ENCODE measurements at regions not wholly inside any gene's neighbourhood (a gene's known extent, or its start where the extent isn't known, plus 50 kb on each side); places are given as distances from the start of the nearest gene placed in this dataset.

DNA sequence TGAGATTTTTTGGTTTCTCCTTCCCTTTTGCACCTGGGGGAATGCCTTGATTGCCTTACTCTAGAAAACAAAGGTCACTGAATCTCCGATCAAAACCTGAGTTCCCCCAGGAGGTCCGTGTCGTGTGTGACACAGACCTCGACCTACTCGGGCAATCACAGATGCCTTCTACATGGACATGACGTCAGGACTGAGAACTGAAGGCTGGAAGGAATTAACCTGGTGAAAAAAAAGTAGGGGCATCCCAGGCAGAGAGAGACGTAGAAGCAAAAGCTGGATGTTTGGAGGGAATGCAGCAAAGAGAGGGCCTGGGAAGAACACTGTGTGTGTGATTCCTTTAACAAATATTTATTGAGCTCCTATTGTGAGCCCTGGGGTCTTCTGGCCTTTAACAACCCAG lies 178.0 kb downstream of the PRDM2 start:
- no peak for DNase-seq

DNA sequence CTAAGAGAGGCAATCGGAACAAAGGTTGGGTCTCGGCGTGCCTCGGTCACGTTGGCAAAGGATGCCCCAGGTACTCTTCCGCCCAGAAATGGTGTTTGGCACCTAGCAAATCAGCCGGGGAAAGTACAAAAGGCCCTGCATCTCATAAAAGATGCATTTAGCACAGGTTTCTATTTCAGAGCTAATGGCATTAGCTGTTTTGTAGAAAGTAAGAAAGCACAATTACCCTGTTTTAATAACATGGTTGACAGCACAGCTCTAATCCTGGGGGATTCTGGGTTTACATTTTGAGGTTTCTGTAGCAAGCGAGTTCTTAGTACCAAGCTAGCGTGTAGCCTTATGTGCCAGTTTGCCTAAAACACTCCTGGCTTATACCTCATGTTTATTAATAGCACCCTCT lies 178.5 kb downstream of the PRDM2 start:
- no peak for DNase-seq

DNA sequence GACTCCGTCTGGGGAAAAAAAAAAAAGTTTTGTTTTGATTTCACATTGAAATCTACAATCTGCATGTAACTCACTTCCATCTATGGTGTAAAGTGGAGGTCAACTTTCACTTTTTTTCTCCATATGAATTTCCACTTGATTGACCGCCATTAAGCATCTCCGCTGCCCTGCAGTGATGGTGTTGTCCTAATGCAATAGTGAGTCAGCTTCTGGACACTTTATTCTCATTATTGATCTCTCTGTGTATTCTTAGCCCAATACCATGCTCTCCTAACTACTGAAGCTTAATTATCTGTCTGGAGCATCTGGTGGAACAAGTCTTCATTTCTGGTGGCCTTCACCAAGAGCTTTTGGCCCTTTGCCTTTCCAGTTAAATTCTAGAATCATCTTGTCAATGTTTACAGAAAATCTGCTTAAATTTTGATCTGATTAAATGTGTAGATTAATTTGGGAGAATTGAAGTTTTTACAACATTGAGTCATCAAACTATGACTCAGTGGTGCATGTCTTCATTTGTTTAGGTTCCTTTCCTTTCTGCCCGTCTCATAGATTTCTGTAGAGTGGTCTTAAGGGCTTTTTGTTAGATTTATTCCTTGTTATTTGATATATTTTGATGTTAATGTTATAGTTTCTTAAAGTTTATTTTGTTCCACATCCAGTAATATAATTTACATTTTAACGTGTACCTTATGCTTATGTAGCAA lies 181.5 kb downstream of the PRDM2 start:
- no peak for DNase-seq

DNA sequence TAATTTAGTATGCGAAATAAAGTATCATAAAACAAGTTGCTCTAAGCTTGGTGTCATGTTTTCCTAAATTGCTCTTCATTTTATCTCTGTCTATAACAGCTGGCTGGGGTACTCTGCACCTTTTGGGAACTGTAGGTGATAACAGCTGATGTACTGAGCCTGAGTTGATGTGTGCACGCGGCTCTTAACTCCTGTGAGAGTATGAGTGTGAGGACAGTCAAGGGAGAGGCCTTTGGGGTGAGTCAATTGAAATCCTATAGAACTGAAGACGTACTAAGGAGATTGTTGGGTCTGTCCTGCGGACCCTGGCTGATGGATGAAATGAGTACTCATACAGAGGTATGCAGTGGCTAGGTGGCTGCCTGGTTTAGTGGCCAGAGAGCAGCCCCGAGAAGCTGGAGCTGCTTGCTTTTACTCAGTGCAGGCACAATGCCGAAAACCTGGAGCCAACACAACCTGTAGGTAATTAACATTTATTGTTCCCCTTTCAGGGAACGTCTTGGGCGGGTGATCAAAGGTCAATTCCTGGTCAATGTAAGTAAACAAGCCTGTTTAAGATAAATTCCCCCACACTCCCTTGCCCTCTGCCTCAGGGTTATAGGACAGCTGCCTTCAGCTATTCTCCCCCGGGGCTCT lies 188.5 kb downstream of the PRDM2 start:
- DNase-seq = no peak

DNA sequence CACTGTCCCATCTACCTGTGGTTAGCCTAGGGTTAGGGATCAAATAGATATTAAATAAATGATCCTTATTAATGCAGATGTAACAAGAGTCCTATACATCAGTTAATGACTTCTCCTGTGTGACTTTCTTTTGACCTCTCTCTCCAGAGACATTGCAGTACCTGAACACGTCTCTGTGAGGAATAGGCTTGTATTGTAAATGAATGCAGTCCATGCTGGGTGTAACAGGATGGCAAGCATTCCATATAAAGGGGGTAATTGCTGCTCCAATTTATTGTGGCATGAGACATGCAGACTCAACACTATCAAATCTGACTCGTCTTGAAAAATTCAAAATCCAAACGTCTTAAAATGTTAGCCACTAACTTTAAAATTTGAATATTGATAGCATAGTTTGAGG lies 189.5 kb downstream of the PRDM2 start:
- no peak for DNase-seq

DNA sequence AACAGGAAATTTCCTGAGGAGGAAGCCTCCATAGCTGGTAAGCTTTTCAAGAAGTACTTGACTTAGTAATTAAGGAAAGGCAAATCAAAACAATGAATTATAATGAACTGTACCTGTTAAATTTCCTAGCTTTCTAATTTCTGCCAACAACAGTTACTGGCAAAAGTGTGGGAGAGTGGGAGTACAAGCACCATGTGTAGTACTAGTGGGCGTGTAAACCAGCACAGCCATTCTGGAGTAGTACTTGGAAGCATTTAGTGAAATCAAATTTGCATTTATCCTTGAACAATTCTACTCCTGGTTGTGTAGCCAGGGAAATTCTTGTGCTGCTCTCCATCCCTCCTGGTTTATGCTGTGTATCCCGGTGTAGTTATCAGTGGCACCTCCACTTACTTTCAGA lies 190.8 kb downstream of the PRDM2 start:
- DNase-seq = no peak

DNA sequence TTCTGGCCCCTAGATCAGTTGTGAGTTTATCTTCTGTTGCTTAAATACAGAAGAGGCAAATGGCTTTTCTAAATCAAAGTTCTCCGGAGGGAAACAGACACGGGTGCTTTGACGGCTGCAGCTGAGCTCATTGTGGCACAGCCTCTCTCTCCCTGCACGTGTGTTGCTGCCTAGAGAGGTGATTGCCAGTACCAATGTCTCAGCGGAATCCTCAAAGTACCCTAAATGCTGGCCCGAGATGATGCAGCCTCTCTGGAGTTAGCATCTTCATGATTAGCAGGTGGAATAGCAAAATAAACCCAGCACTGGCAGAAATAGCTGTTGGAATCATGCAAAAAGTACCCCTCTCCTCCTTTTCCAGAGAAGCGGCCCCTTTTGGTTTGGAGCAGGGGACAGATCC lies 192.2 kb downstream of the PRDM2 start:
- DNase-seq = no peak

DNA sequence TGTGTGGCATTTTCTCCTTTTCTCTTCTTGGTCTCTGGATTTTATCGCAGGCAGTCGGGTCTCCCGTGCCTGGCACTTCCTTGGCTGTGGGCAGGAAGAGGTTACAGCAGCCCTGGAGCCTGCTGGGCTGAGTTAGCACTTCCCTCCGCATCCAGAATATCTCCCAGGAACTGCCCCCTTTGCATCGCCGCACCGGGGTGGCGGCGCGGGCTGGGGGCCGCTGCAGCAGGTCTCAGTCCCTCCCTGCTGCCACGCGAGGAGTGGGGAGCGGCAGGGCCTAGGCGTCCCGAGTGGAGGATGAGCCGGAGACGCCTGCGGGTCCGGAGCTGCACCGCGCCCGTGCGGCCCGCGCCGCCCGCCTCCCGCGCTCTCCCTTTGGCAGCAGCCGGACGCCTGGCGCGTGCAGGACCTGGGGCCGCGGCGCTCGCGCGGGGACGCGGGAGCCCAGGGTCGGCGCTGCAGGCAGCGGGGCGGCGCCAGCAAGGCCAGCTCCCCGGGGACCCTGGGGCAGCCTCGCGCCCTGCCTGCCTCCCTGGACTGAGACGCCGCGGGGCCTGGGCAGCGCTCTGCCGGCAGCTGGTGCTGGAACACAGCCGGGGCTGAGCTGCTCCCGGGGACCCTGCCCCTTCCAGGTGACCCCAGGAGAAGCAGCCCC lies 192.8 kb downstream of the PRDM2 start:
- DNase-seq = no peak

DNA sequence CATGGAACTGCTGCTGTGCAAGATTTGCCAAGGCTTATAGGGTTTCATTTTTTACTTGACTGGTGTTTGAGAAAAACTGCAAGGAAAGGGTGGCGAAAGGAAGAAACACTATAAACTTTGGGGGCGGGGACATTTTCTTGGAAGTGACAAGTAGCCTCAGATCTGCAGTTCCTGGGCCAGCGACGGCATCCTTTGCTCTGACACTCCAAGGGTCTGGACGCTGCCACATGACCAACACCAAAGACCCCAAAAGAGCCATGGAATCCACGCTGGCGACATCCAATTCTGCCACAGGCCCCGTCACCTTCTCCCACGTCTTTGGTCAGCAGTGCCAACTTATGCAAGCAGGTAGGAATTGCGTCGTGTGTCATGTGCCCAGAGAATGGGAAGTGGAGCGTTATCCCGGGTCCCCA lies 193.4 kb downstream of the PRDM2 start:
- DNase-seq = no peak

DNA sequence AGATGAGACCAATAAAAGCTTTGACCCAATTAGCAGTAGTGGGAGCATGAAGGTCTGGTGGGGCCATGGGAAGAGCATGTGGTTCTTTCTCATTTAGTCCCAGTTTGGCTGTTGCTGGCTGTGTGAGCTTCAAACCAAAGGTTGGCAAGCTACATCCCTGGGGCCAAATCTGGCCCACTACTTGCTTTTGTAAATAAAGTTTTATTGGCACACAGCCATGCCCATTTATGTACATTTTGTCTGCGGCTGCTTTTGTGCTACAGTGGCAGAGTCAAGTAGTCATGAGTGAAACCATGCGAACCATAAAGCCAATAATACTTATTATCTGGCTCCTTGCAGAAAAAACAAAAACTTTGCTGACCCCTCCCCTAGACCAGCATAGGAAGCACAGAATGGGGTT lies 196.9 kb downstream of the PRDM2 start:
- DNase-seq = no peak

DNA sequence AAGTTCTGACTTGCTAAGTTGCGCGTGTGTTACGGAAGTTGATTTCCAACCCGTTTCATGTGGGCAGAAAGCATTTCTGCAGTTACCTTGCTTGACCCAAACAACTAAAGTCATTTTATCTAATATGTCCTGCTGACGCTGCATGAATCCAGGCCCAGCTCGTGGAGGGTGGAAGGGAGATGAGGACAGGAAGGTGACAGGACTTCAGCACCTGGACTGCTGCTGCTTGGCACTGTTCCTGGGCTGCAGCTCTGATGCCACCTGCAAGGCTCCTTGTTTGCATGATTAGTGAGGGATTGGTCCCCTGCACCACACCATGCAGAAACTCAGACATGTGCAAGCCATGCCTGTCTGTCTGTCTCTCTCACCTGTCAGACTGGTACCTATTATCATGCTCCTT lies 198.4 kb downstream of the PRDM2 start:
- no peak for DNase-seq

DNA sequence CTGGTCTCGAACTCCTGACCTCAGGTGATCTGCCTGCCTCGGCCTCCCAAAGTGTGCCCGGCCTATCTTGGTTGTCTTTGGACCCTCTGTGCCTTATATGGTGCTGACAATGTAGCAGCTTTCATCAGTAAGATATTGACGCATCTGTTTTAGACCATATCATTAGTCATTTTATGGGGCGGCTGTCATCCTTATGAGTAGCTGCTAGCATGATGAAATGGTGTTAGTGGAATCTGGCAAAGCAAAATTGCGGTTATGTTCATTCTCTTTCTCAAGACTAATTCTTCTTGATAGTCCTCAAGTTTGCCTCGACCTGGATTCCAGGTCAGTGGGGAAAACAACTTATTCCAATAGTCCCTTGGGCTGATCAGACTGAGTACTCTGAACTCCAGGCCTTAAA lies 199.9 kb downstream of the PRDM2 start:
- no peak for DNase-seq

DNA sequence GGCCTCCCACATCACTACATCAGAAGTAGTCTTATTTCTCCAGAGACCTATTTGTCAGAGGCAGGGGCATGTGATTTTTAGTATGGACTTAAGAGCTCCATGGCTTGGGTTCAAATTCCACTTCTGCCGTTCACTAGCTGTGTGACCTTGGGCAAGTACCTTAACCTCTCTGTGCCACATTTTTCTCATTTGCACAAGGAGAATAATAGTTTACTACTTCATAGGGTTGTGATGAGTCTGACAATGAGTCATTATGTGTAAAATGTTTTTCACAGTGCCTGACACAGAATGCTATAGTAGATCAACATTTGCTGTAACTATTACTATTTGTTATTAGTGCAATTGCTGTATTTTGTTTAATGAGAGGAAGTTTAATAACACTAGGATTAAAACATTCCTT lies 200.6 kb downstream of the PRDM2 start:
- no peak for DNase-seq

DNA sequence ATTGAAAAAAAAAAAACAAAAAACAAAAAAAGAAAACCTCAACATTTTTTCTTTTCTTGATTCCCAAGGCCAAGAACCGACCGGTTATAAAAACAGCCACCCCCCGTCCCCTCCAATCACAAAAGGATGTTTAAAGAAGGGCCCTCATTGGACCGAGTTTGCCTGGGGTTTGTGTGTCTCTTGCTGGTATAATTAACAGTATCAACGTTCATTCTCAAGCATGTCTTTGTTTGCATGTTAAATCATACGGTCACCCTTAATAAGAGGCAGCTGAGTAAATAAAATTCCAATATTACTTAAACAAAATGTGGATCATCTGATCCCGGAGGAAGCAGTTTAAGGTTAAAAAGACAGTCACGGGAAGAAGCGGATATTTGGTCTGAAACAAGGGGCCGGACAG lies 201.1 kb downstream of the PRDM2 start:
- peak; percentile 64 for DNase-seq

DNA sequence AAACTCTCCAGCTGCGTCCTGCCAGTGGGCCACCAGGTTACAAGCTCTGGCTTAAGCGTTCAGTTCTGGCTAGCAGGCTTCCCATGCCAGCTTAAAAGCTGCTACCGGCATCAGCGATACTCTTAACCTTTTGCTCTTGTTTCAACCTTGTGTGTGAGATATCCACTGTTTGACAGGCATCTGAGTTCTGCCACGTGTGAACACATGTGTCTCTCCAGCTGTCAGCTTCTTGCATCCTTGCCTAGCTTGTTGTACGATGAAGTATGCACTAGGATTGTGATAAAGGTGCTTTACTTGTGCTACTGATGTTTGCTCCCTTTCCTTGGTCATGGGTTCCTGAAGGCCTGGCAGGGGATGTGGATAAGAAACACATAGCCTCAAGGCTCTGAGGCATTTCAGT lies 201.6 kb downstream of the PRDM2 start:
- DNase-seq = no peak

DNA sequence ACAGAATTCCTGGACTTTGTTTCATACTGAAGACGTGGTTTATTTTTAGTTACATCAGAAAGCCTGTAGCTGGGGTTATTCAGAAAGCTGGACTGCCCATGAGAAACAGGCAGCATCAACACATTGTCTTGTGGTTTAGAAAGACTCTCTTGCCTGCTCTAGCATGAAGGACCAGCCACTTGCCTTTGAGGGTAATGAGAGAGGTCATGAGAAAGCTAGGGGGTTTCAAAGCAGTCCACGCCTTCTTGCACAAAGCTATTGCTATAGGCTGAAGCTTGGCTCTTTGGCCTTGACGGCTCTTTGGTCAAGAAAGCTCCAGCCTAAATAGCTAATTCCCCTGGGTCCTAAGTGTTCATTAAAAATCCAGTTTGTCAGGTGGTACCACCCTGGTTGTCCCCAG lies 208.1 kb downstream of the PRDM2 start:
- DNase-seq = no peak

DNA sequence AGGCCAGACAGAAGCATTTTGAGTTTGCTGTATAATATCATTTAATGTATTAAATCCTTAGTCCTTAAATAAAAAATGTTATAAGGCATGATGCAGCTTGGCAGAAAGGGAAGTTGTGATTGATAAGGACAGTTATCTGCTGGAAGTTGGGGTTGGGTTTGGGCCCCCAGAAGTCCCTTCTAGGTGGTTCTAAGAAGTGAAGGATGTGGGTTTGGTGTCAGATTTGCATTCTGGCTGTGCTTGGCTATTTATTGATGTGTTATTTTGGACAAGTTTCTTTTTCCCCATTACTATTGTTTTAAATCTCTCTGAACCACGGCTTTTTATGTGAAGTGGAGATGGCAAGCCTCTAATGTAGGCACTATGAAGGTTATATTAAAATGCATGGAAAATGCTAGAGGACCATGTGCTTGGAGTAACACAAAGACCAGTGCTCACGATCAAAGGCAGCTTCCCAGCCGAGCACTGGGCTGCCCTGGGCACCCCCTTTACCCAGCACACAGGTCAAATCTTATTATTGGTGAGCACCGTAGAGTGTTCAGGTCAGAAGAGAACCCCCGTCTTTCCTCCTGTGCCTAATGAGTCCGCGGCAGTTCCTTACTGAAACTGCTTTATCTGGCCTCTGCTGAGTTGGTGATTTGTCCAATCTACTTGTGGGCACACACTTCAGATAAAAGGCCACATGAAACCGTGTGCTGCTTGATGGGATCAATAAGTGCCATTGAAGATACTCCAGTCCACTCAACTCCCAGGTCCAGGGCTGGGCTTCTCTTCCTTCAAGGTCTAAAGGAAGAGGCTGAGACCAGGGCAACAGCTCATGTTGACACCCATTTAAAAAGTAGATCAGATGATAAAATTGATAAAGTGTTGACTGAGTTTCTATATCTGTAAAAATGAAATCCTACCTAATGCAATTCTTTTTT lies 212.0 kb downstream of the PRDM2 start:
- no peak for DNase-seq

DNA sequence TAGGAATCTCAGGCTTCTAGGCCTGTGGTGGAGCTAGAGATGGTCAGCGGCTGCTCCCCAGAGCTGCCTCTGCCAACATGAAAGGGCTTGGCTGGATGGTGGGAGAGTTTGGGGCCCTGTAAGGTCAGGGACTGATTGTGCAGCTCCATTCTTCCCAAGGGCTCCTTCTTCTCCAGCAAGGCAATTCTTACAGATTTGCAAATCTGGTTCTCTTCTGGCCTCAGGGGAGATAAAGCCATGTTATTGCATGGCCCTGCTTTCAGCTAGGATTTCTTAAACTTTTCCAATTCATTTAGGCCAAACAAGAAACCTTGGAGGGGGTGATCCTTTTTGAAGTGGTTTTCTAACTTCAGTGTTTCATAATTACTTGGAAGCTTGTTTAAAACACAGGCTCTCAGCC lies 213.4 kb downstream of the PRDM2 start:
- DNase-seq = no peak

DNA sequence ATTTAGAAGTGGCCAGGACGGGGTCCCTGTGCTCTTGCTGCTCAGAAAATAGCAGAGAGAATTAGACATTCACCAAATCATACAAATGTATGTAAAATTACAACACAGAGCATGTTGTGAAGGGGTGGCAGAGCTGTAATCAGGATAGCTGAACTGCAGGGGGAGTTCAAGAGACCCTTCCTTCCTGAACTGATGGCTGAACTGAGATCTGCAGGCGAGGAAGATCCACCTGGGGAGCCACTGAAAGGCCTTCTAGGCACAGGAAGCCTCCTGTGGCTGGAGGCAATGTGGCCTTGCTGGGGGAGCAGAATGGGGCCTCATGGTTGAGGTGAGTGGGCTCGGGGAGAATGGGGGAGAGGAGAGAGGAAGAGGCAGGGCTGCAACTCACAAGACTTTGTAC lies 216.5 kb downstream of the PRDM2 start:
- DNase-seq = no peak

DNA sequence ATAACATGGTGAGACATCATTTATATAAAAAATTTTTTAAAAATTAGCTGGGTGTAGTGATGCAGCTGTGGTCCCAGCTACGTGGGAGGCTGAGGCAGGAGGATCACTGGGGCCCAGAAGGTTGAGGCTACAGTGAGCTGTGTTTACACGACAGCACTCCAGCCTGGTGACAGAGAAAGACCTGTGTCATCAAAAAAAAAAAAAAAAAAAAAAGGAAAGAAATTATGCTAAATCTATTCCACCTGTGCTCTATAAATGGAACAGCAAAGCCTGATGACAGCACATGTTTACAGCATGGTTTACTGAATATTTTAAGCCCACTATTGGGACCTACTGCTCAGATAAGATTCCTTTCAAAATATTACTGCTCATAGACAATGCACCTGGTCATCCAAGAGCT lies 217.6 kb downstream of the PRDM2 start:
- no peak for DNase-seq

DNA sequence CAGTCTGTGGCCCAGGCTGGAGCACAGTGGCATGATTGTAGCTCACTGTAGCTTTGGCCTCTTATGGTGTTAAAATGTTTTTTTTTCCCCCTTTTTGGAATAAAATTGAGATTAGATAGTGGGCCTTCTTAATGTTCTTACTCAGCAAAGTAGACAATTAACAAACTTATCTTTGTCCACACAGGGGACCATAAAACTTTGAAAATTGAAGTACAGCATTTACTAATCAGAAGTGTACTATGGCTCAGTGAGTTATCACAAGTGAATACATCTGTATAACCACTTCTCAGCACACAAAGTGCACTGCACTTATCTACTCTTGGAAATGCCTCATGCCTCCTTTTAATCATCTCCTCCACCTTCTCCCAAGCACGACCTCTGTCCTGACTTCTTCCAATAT lies 218.9 kb downstream of the PRDM2 start:
- no peak for DNase-seq

DNA sequence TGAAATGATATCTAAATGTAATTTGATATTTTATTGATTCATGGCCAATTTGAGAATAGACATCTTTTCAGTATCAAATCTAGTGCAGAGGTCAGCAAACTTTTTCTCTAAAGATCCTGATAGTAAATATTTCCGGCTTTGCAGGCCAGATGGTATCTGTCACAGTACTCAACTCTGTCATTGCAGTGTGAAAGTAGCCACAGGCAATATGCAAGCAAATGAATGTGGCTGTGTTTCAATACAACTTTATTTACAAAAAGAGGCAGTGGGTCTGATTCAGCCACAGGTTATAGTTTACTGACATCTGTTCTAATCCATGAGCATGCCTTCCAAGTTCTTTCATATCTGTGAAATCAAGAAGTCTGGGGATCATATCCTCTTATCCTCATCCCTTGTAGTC lies 221.2 kb downstream of the PRDM2 start:
- no peak for DNase-seq

DNA sequence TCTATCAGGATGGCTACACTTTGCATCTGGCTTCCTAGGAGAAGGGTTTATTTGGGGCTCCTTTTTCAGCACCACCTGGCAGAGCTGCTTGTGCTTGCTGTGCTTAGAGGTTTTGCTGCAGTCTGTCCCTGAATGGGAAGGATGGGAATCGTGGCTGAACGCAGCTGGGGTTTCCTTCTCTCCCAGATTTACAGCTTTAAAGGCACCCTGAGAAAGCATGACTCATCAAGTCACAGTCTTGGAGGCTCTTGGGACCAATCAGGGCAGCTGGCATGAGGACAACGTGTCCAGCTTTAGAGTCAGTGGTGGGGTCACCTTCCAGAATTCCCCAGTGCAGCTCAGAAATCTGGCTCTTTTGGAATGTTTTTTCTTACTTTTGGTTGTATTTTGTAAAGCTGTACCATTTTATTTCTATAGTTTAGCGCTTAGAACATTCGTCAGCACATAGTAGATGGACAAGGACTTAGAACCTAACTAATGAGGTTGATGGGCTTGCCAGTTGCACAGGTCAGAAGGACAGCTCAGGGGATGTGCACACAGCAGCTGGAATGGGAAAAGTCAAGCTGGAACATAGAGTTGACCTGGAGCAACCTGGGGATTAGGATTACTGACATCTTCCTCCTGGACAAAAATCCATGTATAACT lies 222.6 kb downstream of the PRDM2 start:
- DNase-seq = no peak

Data from NCI-H1417 treated with DMSO at 0.1 percent for 48 hours (cell line).